GM12872 (cell line): ENCODE measurements at regions not wholly inside any gene's neighbourhood (a gene's known extent, or its start where the extent isn't known, plus 50 kb on each side); places are given as distances from the start of the nearest gene placed in this dataset.

Source experiments
- TF ChIP-seq, protein P1 (sequence below): IDR thresholded peaks from 3 replicates; pipeline ENCODE4 v1.5.1; 2011; ENCODE audit warnings: low read depth, mild to moderate bottlenecking, low read length, moderate library complexity; ENCODE audit not compliant: insufficient read depth

DNA sequence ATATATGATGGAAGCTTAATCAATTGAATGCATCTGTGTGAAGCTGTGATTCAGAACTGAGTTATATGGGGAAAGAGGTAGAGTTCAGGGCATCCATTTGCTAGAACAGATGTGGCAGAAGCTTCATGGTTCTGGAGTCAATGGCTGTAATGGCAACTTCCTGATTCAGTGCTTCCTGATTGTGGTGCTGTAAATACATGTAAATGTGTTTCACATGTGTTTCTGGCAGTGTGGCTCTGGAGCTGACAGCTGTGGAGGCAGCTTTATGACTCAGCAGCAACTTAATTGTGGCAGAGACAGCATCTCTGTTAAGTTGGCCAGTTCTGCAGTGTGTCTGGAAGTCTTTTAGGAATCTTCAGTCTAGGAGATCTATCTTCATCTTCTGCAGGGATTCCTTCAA, 226.6 kb upstream of the ZRANB2 start:
- TF ChIP-seq, protein P1, sequence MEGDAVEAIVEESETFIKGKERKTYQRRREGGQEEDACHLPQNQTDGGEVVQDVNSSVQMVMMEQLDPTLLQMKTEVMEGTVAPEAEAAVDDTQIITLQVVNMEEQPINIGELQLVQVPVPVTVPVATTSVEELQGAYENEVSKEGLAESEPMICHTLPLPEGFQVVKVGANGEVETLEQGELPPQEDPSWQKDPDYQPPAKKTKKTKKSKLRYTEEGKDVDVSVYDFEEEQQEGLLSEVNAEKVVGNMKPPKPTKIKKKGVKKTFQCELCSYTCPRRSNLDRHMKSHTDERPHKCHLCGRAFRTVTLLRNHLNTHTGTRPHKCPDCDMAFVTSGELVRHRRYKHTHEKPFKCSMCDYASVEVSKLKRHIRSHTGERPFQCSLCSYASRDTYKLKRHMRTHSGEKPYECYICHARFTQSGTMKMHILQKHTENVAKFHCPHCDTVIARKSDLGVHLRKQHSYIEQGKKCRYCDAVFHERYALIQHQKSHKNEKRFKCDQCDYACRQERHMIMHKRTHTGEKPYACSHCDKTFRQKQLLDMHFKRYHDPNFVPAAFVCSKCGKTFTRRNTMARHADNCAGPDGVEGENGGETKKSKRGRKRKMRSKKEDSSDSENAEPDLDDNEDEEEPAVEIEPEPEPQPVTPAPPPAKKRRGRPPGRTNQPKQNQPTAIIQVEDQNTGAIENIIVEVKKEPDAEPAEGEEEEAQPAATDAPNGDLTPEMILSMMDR, result no peak

- TF ChIP-seq, protein P1, result no peak
These were observed 223.3 kb upstream of the ZRANB2 start for GRCh38 chr1:71304125-71304524.

DNA sequence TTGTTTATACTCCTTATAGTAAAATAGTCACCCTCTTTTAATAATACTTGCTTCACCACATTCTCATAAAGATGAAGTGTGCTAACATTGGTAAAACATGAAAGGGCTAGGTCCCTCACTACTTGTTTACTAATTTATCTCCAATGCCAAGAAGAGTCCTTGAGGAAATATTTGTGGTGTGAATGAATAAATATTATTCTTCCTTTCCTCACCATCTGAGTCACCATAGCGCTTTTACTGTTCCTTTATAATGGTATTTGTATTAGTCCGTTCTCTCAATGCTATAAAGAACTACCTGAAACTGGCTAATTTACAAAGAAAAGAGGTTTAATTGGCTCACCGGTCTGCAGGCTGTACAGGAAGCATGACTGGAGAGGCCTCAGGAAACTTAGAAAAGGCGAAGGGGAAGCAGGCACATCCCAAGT, 222.8 kb upstream of the ZRANB2 start:
- TF ChIP-seq, protein P1, result no peak

- TF ChIP-seq, protein P1, result no peak
These were observed 217.8 kb upstream of the ZRANB2 start for GRCh38 chr1:71298633-71299032.

DNA sequence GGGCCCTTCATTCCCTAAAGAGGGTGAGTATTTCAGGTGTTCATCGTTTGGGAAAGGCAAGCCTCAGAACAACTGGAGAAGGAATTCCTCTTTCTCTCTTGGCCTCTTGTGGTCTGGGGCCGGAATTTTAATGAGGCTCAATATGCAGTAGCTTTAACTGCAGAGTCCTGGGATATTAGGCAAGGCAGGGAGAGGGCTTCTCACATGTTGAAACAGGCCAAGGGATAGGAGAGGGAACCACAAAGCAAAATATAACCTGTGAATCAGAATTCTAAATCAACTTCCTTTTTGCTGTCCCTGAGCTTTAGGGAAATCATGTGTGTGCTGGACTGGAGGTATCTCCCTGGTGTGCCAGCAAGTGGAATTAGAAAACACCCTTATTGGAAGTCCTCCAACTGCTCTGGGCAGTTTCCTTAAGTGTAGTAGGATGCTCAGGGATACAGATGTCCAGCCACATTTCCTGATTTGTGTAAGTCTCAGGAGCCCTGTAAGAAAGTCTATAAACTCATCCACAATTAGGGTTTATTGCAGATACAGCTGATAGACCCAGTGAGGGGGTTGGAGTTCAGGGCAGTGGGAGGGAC, 215.8 kb upstream of the ZRANB2 start:
- TF ChIP-seq, protein P1, result no peak

DNA sequence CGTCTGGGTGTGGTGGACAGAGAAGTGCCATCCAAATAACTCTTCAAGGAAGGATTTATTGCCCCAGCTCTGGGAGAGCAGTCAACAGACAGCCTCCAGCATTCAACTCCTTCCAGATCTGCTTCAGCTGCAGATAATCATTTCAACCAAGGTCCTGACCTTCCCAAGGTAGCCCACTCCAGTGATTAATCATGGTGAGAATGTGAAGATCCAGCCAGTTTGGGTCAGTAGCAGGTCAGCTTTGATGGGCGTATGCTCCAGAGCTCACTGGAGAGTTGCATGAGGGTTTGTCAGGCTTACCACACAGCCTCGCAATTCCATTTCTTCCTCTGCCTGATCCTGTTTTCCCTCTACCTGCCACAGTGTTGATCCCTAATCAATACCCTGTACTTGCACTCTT, 214.5 kb upstream of the ZRANB2 start:
- TF ChIP-seq, protein P1, result no peak

DNA sequence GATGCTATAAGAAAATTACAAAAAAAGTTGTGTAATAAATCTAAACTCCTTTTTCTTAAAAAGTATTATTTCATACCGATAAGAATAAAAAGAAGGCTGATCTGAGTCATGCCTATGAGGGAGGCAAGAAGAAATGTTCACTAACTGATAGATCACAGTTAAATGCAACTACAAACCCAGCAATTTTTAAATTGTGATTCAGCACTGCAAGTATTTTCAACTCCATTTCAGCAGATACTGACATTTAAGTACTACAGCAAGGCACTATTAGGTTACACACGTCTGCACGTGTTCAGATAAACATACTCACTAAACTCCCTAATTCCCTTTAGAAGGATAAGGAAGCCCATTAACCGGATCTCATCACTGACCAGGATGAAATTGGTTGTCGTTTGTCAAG, 213.3 kb upstream of the ZRANB2 start:
- TF ChIP-seq, protein P1, result no peak

DNA sequence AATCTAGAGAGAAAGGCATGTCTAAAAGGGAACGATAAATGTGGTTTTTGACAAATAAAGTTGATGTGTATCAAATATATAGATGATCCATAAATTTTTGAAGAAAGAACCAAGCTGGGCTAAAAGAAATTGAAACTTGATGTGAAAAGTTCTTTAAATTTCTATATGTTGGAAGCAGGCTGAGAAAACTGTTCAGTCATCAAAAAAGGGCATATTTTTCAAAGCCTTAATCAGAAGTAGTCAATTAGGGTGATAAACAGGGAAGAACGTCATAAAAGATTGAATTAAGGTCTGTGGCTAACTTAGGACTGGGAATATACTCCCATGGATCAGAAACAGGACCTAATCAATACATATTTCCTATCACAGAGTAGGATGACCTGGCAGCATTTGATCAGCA, 211.4 kb upstream of the ZRANB2 start:
- TF ChIP-seq, protein P1, result no peak
